RPMI7951 (cell line): ENCODE measurements at regions not wholly inside any gene's neighbourhood (a gene's known extent, or its start where the extent isn't known, plus 50 kb on each side); places are given as distances from the start of the nearest gene placed in this dataset.
"Not testable (repeated sequence)": the region's sequence is repeated elsewhere in the genome, so short reads cannot be mapped to it uniquely, and the experiment has no call there.

Experiments used
- DNase-seq: peaks from one replicate; pipeline ENCODE4 v3.0.0-alpha.2; 2012; ENCODE audit warnings: low read depth

DNA sequence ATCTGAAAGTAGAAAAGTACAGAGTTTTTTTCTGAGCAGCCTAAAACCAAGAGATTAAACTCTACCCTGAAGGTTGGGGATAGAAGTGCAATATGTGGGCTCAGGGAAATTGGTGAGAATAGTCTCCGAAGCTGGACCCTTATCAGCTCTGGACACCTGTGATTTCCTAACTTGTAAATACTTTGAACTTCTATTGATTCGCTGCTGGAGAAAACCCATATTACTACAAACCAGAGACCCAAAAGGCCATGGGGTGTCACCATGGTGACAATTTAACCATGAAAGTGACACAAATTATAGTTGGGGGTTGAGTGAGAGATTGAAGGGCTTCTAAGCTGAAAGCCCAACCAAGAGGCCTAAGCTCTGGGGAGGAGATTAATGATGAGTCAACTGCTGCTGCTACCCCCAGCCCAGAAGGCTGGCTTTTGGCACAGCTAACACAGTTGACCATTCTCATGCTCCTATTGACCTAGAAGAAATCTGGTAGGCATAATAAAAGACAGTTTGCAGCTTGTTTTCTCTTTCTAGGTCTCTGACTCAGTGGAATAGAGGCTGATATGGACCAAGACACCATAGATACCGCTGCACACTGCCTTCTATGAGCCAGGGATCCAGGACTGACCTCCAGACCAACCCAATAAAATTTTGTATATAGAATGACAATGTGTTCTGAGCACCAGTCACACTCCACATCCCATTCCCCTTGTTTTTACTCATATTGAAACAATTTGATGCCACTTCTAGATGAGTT is 131.9 kb upstream of the FNDC3A start:
- no peak for DNase-seq

DNA sequence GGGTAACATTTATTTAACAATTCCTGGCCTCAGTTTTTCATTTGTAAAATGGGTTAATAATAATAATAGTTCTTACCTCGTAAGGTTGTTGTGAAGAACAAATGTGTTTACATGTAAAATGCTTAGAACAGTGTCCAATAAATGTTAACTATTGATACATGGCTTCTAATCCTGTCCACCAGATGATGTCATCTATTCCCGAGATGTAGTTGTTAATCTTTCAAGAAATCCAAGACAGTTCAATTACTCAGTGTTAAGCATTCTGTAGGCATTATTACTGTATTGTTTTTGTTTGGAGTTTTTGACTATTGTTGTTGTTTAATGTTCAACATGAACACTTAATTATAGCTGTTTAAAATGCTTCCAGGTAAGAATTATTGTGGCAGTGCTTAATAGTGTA is 131.0 kb upstream of the FNDC3A start:
- no peak for DNase-seq

- DNase-seq, result no peak
These were observed 126.2 kb upstream of the FNDC3A start for GRCh38 chr13:48849515-48849914.

DNA sequence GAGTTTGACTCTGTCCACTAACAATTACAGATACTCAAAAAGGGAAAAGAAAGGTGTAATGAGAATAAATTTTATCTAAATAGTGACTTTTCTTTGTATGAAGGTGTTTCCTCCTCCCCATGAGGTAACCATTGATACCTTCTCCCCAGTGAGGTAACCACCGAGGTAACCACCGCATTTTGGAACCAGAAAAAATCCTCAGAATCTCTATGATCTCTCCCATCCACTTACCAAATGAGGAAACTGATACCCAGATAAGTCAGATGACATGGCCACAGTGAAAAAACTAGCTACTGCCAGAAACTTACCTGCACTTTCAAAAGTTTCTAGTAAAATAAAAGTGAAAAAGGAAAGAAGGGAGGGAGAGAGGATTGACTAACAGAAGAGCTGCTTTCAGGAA is 124.0 kb upstream of the FNDC3A start:
- DNase-seq, result no peak

DNA sequence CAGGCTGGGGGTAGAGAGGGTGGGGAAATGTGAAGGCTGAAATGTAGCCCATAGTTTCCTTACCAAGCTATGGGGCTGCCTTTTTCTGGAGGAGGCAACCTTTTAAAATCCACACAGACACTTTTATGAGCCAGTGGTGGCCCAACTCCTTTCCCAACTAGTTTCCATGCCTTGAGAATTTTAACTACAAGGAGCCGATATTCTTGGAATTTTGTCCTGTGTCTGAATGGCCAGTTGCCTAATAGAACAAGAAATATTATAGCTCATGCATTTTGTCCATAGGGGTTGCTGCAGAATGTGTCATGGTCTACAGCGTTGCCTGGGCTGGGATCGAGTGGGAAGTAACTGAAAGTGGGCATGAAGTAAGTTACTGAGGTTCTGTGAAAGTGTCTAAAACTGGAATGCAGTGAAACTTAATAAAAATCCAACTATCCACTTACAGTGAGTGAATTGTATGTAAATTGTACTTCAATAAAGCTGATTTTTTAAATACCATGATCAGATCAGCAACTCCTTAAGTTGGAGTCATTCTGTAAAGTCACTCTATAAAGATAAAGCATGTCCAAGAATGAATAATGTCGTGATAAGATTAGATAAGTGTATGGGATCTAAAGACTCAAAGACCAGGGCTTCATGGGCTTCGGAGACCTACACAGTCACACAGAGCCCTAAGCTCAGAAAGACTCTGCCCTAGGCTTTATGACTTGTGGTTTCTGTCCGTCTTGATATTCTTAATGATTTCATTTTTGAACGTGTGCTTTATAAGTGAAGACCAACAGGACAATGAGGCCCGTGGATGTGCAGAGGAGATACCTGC is 122.6 kb upstream of the FNDC3A start:
- DNase-seq, result peak; percentile 9

DNA sequence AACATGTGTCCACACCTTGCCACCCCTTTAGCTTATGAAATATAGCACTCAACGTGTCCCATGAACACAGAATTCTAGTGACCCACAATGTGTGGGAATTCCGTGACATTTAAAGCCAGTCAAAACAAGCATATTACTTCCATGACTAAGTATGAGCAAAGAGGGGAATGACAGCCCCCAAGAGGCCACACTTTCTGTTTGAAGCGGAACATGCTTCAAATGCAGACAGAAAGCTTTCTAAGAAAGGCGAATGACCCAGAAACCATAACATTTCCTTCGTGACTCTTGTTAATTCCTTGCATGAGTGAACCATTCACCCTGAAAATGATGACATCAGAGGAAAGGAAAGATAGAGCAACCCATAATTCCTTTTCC is 122.0 kb upstream of the FNDC3A start:
- peak; percentile 49 for DNase-seq

GRCh38 chr13:48857576-48857975 is 118.1 kb upstream of the FNDC3A start:
- DNase-seq, result no peak

GRCh38 chr13:48858122-48858902 is 117.4 kb upstream of the FNDC3A start:
- DNase-seq, result no peak

DNA sequence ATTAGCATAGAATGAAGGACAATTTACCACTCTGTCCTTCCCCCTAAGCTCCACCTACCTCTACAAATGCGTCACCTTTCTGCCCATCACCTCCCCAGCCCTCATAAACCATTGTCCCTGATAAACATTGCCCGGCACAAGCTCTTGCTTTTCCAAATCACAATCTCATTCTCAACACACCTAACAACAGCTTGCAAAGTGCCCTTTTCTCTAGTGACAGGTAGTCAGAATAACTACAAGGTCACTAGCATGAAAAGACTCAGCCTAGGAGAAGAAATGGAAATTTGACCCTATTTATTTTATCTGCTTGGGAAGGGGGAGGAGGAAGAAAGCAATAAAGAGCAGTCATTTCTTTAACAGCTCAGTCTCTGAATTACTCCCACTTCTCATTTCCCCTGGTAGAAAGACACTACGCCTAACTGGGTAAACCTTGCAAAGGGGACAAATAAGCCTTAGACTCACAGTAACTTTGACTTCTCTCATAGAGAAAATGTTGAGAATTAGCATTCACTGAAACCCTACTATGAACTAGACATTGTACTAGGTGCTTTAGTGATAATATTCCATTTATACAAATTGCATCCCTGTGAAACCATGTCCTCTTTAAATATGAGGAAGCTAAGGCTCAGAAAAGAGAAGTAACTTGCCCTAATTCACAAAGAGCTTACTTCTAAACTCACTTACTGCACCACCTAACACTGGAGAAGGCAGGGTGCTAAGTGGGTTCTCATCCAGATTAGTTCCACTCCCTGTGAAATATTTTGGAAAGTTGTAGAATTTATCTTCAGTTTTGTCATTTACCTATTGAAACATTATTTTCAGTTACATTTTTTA is 116.2 kb upstream of the FNDC3A start:
- DNase-seq, result no peak

DNA sequence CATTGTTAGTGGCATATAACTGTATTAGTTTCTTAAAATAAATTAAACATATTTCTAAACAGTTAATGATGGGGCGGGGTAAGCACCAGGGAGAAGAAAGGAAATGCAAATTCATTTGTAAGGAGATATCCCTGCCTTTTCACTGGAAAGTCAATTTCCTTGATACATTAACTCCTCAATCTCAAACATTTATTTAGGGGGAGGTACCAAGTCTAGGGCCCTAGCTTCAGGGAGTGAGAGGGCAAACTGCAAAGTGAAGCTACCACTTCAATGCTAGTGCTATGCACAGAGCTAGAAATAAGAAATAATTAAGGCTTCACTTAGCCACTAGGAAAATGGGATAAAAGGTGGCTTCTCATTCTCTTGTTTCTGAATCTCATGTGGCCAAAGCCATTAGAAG is 115.3 kb upstream of the FNDC3A start:
- no peak for DNase-seq

GRCh38 chr13:48862572-48862971 is 113.1 kb upstream of the FNDC3A start:
- no peak for DNase-seq

- no peak for DNase-seq
These were observed 111.6 kb upstream of the FNDC3A start for GRCh38 chr13:48864100-48864499.

GRCh38 chr13:48866249-48866648 is 109.5 kb upstream of the FNDC3A start:
- no peak for DNase-seq

- DNase-seq, result no peak
These were observed 102.6 kb upstream of the FNDC3A start for GRCh38 chr13:48873081-48873480.

DNA sequence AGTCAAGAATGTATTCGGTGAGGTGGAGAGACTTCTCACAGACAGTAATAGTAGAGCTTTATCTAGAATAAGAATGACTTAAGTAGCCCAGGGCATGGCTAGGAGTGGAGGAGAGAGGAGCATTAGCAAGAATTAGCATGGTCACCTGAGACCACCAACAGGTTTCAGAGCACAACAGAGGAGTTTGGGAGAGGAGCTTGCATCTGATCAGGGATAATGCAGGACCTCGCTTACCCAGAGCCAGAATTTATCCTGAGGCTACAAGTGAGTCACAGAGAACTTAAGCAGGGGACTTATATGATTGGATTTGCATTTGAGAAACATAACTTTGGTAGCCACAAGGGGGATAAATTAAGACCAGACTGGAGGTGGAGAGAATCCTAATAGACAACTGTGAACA is 102.1 kb upstream of the FNDC3A start:
- peak; percentile 80 for DNase-seq

- DNase-seq, result no peak
These were observed 101.5 kb upstream of the FNDC3A start for GRCh38 chr13:48874165-48874564.

DNA sequence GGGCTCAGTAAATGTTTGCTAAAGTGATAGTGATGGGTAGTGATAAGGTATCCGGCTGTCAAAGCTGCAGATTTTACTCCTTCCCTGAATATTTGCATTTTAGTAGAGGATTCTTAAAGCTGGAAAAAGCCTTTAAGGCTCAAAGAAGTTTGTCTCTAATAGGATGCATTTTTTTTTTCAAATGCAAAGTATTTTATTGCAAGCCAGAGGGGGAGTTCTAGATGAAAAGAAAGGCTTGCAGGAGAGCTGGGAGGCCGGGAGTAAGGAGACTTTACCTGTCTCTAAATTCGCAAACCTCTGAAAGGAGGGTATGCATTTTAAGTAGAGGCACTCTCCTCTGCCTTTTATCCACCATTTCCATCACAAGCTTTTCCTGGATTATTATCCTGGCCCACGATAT is 100.7 kb upstream of the FNDC3A start:
- DNase-seq, result no peak

GRCh38 chr13:48876289-48876688 is 99.4 kb upstream of the FNDC3A start:
- DNase-seq, result no peak

DNA sequence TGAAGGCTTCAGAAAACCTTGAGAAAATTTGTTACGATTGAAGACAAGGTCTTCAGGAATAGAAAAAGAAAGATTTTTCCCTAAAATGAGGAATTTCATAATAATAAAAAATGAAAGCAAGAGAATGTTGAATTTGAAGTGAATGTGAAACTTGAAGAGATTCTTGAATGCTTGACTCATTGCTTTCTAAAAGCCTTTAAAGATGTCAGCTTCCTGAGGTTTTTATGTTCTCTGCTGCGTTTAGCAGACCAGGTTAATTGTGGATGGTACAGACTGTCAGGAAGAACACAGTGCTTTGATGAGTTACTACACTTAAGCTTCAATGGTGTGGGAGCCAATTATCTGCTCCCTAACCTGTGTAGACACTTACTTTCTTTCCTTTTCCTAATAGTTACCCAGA is 96.3 kb upstream of the FNDC3A start:
- DNase-seq, result no peak

GRCh38 chr13:48879854-48880253 is 95.9 kb upstream of the FNDC3A start:
- no peak for DNase-seq

- DNase-seq, result not testable (repeated sequence)
These were observed 91.9 kb upstream of the FNDC3A start for GRCh38 chr13:48883786-48884185.

GRCh38 chr13:48885027-48885395 is 90.7 kb upstream of the FNDC3A start:
- no peak for DNase-seq
